GM23338 (cell line): ENCODE measurements at regions not wholly inside any gene's neighbourhood (a gene's known extent, or its start where the extent isn't known, plus 50 kb on each side); places are given as distances from the start of the nearest gene placed in this dataset.

Source experiments
- CREB1 ChIP-seq: fragments of 250-450 bp; sonication (Bioruptor Pico); IDR thresholded peaks from 2 replicates; pipeline ENCODE4 v1.5.0; 2020; ENCODE audit warnings: low read depth, mild to moderate bottlenecking, moderate library complexity
- CTCF ChIP-seq, 2 experiments: fragments of 200-600 bp in 1 of 2; sonication (generic) in 1 of 2; conservative IDR thresholded peaks; 2 replicates each; pipeline versions ENCODE4 v1.5.1 to v1.6.1; 2016 to 2017; ENCODE audit warnings: antibody characterized with exemption in 2 of 2, low read depth in 2 of 2, mild to moderate bottlenecking in 2 of 2, moderate library complexity in 1 of 2
- EZH2 ChIP-seq: fragments of 200-600 bp; sonication (generic); IDR thresholded peaks from one replicate; pipeline ENCODE4 v1.8.0; 2017; ENCODE audit warnings: antibody characterized with exemption, mild to moderate bottlenecking, low read depth; ENCODE audit not compliant: unreplicated experiment
- EZH2phosphoT487 ChIP-seq: fragments of 200-600 bp; sonication (generic); IDR thresholded peaks from one replicate; pipeline ENCODE4 v1.8.1; 2018; ENCODE audit warnings: antibody characterized with exemption; ENCODE audit not compliant: unreplicated experiment
- POLR2AphosphoS5 ChIP-seq: IDR thresholded peaks from 2 replicates; pipeline ENCODE4 v1.6.1; 2016; ENCODE audit warnings: antibody characterized with exemption, low read depth
- REST ChIP-seq: IDR thresholded peaks from one replicate; pipeline ENCODE4 v1.6.1; 2018; ENCODE audit warnings: antibody characterized with exemption; ENCODE audit not compliant: unreplicated experiment

GRCh38 chr5:174832025-174832424, 107.6 kb downstream of the MSX2 start:
- TF ChIP-seq CTCF (conservative IDR thresholded peaks at IDR 0.05; ENCODE audit: low read depth in 2 of 2) (no peak), EZH2 (no peak), EZH2phosphoT487 (no peak), POLR2AphosphoS5 (no peak), CREB1 (CRISPR knock-in tag) (no peak), REST (no peak)
